Renal cortical epithelial cell (primary cell): ENCODE measurements at regions not wholly inside any gene's neighbourhood (a gene's known extent, or its start where the extent isn't known, plus 50 kb on each side); places are given as distances from the start of the nearest gene placed in this dataset.

ENCODE experiments used
- DNase-seq: peaks from one replicate; pipeline ENCODE4 v3.0.0-alpha.2; 2011; ENCODE audit warnings: low read depth

- no peak for DNase-seq
Observed at GRCh38 chr18:57916684-57917083, 113.6 kb upstream of the ATP8B1 start.

GRCh38 chr18:57915865-57916582, 112.9 kb upstream of the ATP8B1 start:
- no peak for DNase-seq

GRCh38 chr18:57915248-57915647, 112.1 kb upstream of the ATP8B1 start:
- no peak for DNase-seq

GRCh38 chr18:57913686-57914085, 110.6 kb upstream of the ATP8B1 start:
- no peak for DNase-seq

- no peak for DNase-seq
Observed at GRCh38 chr18:57910817-57911216, 107.7 kb upstream of the ATP8B1 start.

- no peak for DNase-seq
Observed at GRCh38 chr18:57910134-57910533, 107.0 kb upstream of the ATP8B1 start.

GRCh38 chr18:57909620-57910019, 106.5 kb upstream of the ATP8B1 start:
- DNase-seq: peak; percentile 50

GRCh38 chr18:57908092-57908491, 105.0 kb upstream of the ATP8B1 start:
- DNase-seq: no peak

GRCh38 chr18:57907550-57907949, 104.4 kb upstream of the ATP8B1 start:
- no peak for DNase-seq

- DNase-seq: no peak
Observed at GRCh38 chr18:57906852-57907251, 103.7 kb upstream of the ATP8B1 start.

- DNase-seq: no peak
Observed at GRCh38 chr18:57904535-57904934, 101.4 kb upstream of the ATP8B1 start.

- no peak for DNase-seq
Observed at GRCh38 chr18:57902721-57903120, 99.6 kb upstream of the ATP8B1 start.

- DNase-seq: no peak
Observed at GRCh38 chr18:57901825-57902589, 98.9 kb upstream of the ATP8B1 start.

GRCh38 chr18:57900906-57901435, 97.9 kb upstream of the ATP8B1 start:
- no peak for DNase-seq

- peak; percentile 67 for DNase-seq
Observed at GRCh38 chr18:57898506-57899124, 95.5 kb upstream of the ATP8B1 start.

- no peak for DNase-seq
Observed at GRCh38 chr18:57895182-57895581, 92.1 kb upstream of the ATP8B1 start.

GRCh38 chr18:57891707-57892391, 88.7 kb upstream of the ATP8B1 start:
- DNase-seq: peak; percentile 51

GRCh38 chr18:57890266-57890665, 87.2 kb upstream of the ATP8B1 start:
- DNase-seq: no peak

GRCh38 chr18:57889841-57890240, 86.7 kb upstream of the ATP8B1 start:
- no peak for DNase-seq

- no peak for DNase-seq
Observed at GRCh38 chr18:57887543-57888383, 84.6 kb upstream of the ATP8B1 start.

- no peak for DNase-seq
Observed at GRCh38 chr18:57885931-57886330, 82.8 kb upstream of the ATP8B1 start.
